ENCODE measurements at regions not wholly inside any gene's neighbourhood (a gene's known extent, or its start where the extent isn't known, plus 50 kb on each side); places are given as distances from the start of the nearest gene placed in this dataset.

DNA sequence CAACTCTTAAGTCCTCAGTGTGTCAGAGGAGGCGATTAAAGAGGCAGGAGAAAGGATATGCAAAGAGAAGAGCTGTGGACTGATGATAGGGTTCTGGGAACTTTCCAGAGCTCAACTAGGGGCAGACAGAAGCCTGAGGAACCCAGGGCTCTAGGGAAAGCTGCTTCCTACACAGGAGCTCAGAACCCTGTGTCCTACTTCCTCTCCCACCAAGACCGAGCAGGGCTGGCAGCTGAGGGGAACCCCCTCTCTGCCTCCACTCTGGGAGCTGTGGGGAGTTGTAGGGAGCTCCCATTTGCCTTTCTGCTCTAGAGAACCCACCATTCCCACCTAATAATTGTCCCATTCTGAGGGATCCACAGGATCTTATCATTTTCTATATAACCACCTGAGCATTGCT, 674.3 kb downstream of the ACTL7B start:
- TF ChIP-seq EZH2 (IDR thresholded peaks at IDR 0.05; ENCODE audit: borderline replicate concordance, insufficient read depth, low read depth, low read length, poor library complexity, severe bottlenecking), result no peak
- TF ChIP-seq, protein P1, sequence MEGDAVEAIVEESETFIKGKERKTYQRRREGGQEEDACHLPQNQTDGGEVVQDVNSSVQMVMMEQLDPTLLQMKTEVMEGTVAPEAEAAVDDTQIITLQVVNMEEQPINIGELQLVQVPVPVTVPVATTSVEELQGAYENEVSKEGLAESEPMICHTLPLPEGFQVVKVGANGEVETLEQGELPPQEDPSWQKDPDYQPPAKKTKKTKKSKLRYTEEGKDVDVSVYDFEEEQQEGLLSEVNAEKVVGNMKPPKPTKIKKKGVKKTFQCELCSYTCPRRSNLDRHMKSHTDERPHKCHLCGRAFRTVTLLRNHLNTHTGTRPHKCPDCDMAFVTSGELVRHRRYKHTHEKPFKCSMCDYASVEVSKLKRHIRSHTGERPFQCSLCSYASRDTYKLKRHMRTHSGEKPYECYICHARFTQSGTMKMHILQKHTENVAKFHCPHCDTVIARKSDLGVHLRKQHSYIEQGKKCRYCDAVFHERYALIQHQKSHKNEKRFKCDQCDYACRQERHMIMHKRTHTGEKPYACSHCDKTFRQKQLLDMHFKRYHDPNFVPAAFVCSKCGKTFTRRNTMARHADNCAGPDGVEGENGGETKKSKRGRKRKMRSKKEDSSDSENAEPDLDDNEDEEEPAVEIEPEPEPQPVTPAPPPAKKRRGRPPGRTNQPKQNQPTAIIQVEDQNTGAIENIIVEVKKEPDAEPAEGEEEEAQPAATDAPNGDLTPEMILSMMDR (IDR thresholded peaks at IDR 0.05), result no peak

All from B cell (primary cell).